ENCODE measurements at regions not wholly inside any gene's neighbourhood (a gene's known extent, or its start where the extent isn't known, plus 50 kb on each side); places are given as distances from the start of the nearest gene placed in this dataset.
"Not testable (repeated sequence)": the region's sequence is repeated elsewhere in the genome, so short reads cannot be mapped to it uniquely, and the experiment has no call there.

DNA sequence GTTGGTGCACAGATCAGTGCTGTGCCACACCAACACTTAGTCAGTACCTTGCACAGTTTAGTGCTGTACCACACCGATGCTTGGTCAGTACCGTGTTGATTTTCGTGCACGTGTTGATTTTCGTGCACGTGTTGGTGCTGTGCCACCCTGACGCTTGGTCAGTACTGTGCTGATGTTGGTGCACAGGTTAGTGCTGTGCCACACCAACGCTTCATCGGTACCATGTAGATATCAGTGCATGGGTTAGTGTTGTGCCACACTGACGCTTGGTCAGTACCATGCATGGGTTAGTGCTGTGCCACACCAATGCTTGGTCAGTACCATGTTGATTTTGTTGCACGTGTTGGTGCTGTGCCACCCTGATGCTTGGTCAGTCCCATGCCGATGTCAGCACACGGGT is 103.5 kb downstream of the NPIPB11 start:
- Mint-ChIP-seq H3K4me3 (no peak overlapping the region), H3K36me3 (peaks cover 0 to 7% of the 10 kb centered on the region in 2 donors), H3K9me3 (peaks cover 0 to 5% (median 0%) of the 10 kb centered on the region in 7 donors), H3K4me1 (peaks cover 9 to 17% (median 12%) of the 10 kb centered on the region in 3 donors), H3K27ac (no peak overlapping the region), H3K27me3 (peaks cover 0 to 6% (median under 1%) of the 10 kb centered on the region in 3 donors)
- DNase-seq (no peak), ATAC-seq (ENCODE audit: low read depth in 2 of 2) (no peak)

GRCh38 chr16:29302433-29302832 is 104.1 kb downstream of the NPIPB11 start:
- Mint-ChIP-seq H3K27ac (peak overlapping the region in 1 of 6 donors; percentile 82), H3K36me3 (peaks cover 0 to 13% of the 10 kb centered on the region in 2 donors), H3K4me1 (peaks cover 6 to 19% (median 14%) of the 10 kb centered on the region in 3 donors)
- not testable (repeated sequence) for DNase-seq; H3K27me3 Mint-ChIP-seq; H3K9me3 Mint-ChIP-seq; ATAC-seq (ENCODE audit: low read depth in 2 of 2); H3K4me3 Mint-ChIP-seq

DNA sequence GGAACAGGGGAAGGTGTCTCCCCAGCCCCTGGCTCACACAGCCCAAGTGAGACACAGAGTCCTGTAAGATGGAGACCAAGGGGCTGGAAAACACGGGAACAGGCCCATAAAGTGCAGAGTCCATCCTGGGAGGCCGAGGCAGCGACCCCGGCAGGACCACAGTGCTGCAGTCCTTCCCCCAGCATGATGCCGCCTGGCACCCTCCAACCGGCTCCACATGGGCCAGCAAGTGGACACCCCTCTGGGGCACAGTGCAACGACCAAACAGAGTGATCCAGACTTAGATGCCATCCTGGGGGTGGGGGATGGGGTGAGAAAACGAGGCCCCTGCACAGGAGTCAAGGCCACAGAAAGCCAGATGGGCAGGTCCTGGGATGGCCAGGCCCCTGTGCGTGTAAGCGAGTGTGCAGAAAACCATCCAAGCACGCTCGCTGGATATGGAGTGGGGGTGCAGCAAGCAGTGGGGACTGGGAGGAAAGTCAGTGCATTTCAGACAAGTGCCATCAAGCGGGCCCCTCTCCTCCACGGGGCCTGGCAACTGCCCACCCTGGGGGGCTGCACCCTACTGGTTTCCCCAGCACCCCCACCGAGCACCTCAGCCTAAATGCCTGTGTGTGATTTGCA is 104.7 kb downstream of the NPIPB11 start:
- H3K9me3 Mint-ChIP-seq; H3K27me3 Mint-ChIP-seq; ATAC-seq (ENCODE audit: low read depth in 2 of 2); H3K27ac Mint-ChIP-seq; DNase-seq; H3K4me3 Mint-ChIP-seq: not testable (repeated sequence)
- Mint-ChIP-seq H3K36me3 (peaks cover 0 to 13% of the 10 kb centered on the region in 2 donors), H3K4me1 (peaks cover 2 to 17% (median 14%) of the 10 kb centered on the region in 3 donors)

DNA sequence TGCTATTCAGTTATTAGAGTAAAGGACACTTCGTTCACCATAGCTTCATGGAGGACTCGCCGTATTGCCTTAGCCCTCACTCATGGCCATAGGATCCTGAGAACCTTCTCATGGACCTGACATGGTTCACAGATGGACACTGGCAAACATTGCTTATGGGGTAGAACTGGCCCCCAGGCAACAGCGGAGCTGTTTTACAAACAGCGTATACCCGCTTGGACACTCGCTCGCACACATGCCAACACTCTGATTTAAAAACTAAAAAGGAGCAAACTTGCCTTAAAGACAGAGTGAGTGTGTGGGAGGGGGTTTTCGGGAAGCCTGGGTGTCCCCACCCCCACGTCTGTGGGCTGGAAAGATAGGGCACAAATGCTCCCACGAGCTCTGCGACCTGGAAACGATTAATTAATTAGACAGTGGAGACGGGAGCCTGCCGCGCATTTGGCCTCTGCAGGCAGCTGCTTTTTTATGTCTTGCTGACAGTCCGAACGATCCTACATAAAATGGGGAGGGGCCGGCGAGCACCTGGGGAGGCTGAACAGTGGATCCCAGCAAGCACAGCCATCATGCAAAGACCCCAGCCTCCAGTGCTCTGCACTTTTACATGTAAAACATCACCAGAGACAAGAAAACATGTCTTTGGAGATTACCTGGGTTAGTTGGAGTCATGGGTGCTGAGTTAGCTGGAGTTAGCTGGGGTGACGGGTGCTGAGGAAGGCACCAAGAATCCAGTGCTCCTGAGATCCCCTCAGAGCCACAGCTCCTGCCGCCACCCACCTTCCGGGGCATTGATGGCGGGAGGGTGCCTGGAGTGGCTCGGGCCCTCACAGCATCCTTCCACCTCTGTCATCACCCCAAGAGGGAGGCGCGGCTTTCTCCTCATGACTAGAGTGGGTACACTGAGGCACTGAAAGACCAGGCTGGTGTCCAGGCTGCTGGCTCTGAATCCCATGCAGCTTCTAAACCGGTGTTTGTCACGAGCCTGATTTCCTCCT is 105.7 kb downstream of the NPIPB11 start:
- H3K4me3 Mint-ChIP-seq; H3K27me3 Mint-ChIP-seq; H3K9me3 Mint-ChIP-seq; DNase-seq; ATAC-seq (ENCODE audit: low read depth in 2 of 2): not testable (repeated sequence)
- H3K36me3 Mint-ChIP-seq = peaks cover 0 to 13% of the 10 kb centered on the region in 2 donors
- peaks cover 5 to 23% (median 14%) of the 10 kb centered on the region in 3 donors for H3K4me1 Mint-ChIP-seq
- peak overlapping the region in 1 of 6 donors; percentile 76 for H3K27ac Mint-ChIP-seq

- not testable (repeated sequence) for H3K4me3 Mint-ChIP-seq; H3K9me3 Mint-ChIP-seq; H3K27me3 Mint-ChIP-seq; DNase-seq; ATAC-seq (ENCODE audit: low read depth in 2 of 2)
- H3K4me1 Mint-ChIP-seq = peaks cover 8 to 26% (median 21%) of the 10 kb centered on the region in 3 donors
- H3K36me3 Mint-ChIP-seq = peaks cover 0 to 13% of the 10 kb centered on the region in 2 donors
- H3K27ac Mint-ChIP-seq = peak overlapping the region in 1 of 6 donors; percentile 36
Observed at GRCh38 chr16:29300030-29300491, 106.5 kb downstream of the NPIPB11 start.

DNA sequence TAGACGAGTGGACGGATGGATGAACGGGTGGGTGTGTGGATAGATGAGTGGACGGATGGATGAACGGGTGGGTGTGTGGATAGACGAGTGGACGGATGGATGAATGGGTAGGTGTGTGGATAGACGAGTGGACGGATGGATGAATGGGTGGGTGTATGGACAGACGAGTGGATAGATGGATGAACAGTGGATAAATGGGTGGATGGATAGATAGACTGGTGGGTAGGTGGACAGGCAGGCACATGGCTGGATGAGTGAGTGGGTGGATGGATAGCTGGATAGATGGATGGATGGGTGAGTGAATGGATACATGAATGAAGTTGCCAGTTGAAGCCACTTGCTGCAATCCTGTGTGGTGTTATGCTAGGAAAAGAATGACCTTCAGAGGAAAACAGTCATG is 107.5 kb downstream of the NPIPB11 start:
- ATAC-seq (ENCODE audit: low read depth in 2 of 2) = not testable (repeated sequence)

DNA sequence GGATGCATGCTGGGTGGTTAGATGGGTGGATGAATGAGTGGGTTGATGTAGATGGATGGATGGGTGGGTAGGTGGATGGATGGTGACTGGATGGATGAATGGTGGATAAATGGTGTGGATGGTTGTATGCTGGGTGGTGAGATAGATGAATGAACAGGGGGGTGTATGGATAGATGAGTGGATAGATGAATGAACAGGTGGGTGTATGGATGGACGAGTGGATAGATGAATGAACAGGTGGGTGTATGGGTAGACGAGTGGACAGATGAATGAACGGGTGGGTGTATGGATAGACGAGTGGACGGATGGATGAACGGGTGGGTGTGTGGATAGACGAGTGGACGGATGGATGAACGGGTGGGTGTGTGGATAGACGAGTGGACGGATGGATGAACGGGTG is 108.2 kb downstream of the NPIPB11 start:
- H3K27me3 Mint-ChIP-seq; H3K27ac Mint-ChIP-seq; DNase-seq; H3K4me3 Mint-ChIP-seq; ATAC-seq (ENCODE audit: low read depth in 2 of 2); H3K9me3 Mint-ChIP-seq: not testable (repeated sequence)
- peaks cover 8 to 24% (median 22%) of the 10 kb centered on the region in 3 donors for H3K4me1 Mint-ChIP-seq
- H3K36me3 Mint-ChIP-seq = peaks cover 0 to 13% of the 10 kb centered on the region in 2 donors

More for the DNA sequence above, 107.5 kb downstream of the NPIPB11 start:
- DNase-seq, H3K4me3 Mint-ChIP-seq, H3K27me3 Mint-ChIP-seq, H3K9me3 Mint-ChIP-seq: not testable (repeated sequence)
- Mint-ChIP-seq H3K27ac (peak overlapping the region in 1 of 6 donors; percentile 31), H3K4me1 (peaks cover 8 to 24% (median 24%) of the 10 kb centered on the region in 3 donors), H3K36me3 (peaks cover 0 to 13% of the 10 kb centered on the region in 2 donors)

DNA sequence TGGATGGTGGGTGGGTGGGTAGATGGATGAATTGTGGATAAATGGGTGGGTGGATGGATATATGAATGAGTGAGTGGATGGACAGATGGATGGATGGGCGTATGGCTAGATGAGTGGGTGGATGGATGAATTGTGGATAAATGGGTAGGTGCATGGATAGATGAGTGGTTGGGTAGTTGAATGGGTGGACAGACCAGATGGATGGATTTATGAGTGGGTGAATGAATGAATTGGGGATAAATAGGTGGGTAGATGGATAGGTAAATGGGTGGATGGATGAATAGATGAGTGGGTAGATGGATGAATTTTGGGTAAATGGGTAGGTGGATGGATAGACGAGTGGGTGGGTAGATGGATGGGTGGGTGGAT is 108.7 kb downstream of the NPIPB11 start:
- H3K9me3 Mint-ChIP-seq; H3K4me3 Mint-ChIP-seq; H3K27me3 Mint-ChIP-seq; ATAC-seq (ENCODE audit: low read depth in 2 of 2); DNase-seq: not testable (repeated sequence)
- H3K36me3 Mint-ChIP-seq = peaks cover 0 to 13% of the 10 kb centered on the region in 2 donors
- peak overlapping the region in 1 of 6 donors; percentile 57 for H3K27ac Mint-ChIP-seq
- peaks cover 8 to 24% (median 22%) of the 10 kb centered on the region in 3 donors for H3K4me1 Mint-ChIP-seq

GRCh38 chr16:29297144-29297808 is 109.2 kb downstream of the NPIPB11 start:
- H3K9me3 Mint-ChIP-seq; DNase-seq; H3K27me3 Mint-ChIP-seq; ATAC-seq (ENCODE audit: low read depth in 2 of 2); H3K4me3 Mint-ChIP-seq: not testable (repeated sequence)
- H3K27ac Mint-ChIP-seq = peak overlapping the region in 2 of 6 donors; percentile 62 to 73
- H3K4me1 Mint-ChIP-seq = peaks cover 8 to 24% (median 22%) of the 10 kb centered on the region in 3 donors
- peaks cover 0 to 13% of the 10 kb centered on the region in 2 donors for H3K36me3 Mint-ChIP-seq

DNA sequence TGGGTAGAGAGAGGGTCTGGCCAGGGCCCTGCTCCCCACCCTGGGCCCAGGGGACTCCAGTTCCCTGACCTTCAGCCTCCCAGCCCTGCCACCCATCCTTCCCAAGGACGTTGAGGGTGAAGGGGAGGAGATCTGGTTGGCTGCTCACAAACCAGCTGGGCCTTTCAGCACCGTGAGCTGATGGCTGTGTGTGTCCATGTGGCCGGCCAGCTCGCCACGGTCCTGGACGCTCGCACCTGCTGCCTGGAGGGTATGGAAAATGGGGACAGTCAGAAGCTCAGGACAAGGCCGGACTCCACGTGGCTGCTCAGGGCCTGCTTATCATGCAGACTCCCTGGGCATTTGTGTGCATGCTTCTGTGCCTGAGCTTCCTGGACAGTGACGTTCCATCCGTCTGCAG is 110.3 kb downstream of the NPIPB11 start:
- Mint-ChIP-seq H3K27ac (peak overlapping the region in 2 of 6 donors; percentile 37 to 60), H3K36me3 (peaks cover 0 to 13% of the 10 kb centered on the region in 2 donors), H3K4me1 (peaks cover 8 to 24% (median 22%) of the 10 kb centered on the region in 3 donors)
- not testable (repeated sequence) for ATAC-seq (ENCODE audit: low read depth in 2 of 2); H3K4me3 Mint-ChIP-seq; DNase-seq; H3K9me3 Mint-ChIP-seq; H3K27me3 Mint-ChIP-seq

GRCh38 chr16:29294951-29295795 is 111.3 kb downstream of the NPIPB11 start:
- DNase-seq, H3K9me3 Mint-ChIP-seq, H3K27me3 Mint-ChIP-seq: not testable (repeated sequence)
- Mint-ChIP-seq H3K4me3 (peak overlapping the region in 1 of 8 donors; percentile 52), H3K4me1 (peaks cover 16 to 33% (median 29%) of the 10 kb centered on the region in 3 donors), H3K36me3 (peaks cover 0 to 13% of the 10 kb centered on the region in 2 donors), H3K27ac (peak overlapping the region in 1 of 6 donors; percentile 47)
- ATAC-seq (ENCODE audit: low read depth in 2 of 2) = peak; percentile 34 to 38

DNA sequence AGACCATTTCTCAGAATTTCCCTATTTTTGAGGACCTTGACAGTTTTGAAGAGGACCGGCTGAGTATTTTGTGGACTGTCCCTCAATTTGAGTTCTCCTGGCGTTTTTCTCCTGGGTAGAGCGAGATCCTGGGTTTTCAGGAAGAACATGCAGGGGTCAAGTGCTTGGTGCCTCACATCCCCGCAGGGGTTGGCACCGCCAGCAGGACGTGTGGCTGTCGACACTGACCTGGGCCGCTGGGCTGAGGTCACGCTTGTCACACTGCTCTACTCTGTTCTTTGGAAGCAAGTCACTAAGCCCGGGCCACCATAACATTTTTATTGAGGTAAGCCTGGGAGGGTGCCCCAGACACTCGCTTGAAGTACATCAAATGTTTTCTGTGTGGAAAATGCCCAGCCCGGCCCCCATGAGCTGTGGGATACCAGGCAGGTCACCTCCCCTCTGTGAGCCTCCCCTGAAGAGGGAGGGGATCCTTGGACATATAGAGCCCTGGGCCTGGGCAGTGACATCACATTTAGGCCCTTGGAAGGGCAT is 112.0 kb downstream of the NPIPB11 start:
- peaks cover 16 to 33% (median 29%) of the 10 kb centered on the region in 3 donors for H3K4me1 Mint-ChIP-seq
- not testable (repeated sequence) for H3K9me3 Mint-ChIP-seq; H3K4me3 Mint-ChIP-seq; ATAC-seq (ENCODE audit: low read depth in 2 of 2); DNase-seq; H3K27me3 Mint-ChIP-seq; H3K27ac Mint-ChIP-seq
- H3K36me3 Mint-ChIP-seq = peaks cover 0 to 13% of the 10 kb centered on the region in 2 donors
